ENCODE measurements at regions not wholly inside any gene's neighbourhood (a gene's known extent, or its start where the extent isn't known, plus 50 kb on each side); places are given as distances from the start of the nearest gene placed in this dataset.

DNA sequence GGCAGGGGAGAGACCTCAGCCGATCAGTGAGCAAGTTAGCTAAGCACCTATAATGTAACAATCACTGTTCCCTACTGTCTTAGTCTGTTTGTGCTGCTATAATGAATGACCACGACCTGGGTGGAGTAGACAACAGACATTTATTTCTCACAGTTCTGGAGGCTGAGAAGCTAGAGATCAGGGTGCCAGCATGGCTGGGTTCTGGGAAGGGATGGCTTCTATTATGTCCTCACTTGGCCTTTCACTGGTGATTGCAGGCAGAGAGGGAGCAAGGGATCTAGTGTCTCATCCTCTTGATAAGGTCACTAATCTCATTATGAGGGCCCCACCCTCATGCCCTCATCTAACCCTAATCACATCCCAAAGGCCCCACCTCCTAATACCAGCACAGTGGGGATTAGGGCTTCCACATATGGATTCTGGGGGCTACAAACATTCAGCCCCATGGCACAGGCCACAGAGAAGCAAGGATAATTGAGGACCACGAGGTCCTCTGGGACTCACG, 162.5 kb downstream of the CD83 start:
- TF ChIP-seq EZH2 (IDR thresholded peaks at IDR 0.05; ENCODE audit: insufficient read depth, poor library complexity, severe bottlenecking) (no peak), EZH2phosphoT487 (IDR thresholded peaks at IDR 0.05; ENCODE audit: insufficient read depth, low read depth) (no peak)

Data from GM23248 (cell line).